ENCODE measurements at regions not wholly inside any gene's neighbourhood (a gene's known extent, or its start where the extent isn't known, plus 50 kb on each side); places are given as distances from the start of the nearest gene placed in this dataset.

DNA sequence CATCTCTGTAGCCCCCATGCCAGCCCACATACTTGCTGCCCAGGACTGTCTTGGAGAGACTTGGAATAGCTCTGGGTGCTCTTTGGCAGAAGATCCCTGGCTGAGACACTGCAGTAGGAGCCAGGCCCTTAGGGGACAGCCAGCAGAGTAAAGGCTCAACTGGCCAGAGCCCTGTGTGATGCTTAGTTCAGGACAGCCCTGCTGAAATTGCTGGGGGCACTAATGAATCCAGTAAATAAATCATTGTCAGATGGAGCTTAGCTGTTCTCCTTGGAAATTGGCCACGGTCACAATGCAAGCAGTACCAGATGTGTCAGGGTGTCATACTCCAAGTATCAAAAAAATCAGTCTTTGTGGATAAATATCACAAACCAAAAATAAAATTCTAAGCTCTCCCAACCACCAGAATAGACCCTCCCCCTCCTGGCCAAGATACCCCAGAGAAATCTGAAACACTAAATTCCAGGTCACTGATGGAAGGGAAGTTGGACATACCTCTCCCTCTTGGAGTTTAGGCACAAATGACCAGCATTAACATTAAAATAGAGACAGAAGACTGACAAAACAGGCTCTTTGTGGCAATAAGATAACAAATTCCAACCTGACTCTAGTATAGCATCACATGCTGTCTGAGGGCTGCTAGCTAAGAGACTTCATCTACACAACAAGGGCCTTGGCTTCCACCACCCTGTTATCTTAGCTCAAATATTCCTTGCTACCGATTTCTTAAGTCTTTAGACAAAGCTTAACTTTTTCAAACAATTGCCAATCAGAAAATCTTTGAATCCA lies 83.2 kb upstream of the DNAH14 start:
- Histone ChIP-seq H3K27me3 (ENCODE audit: control insufficient read depth, insufficient read depth, low read length) (no peaks in the 10 kb centered on the region), H3K4me1 (ENCODE audit: control insufficient read depth in 2 of 3, insufficient read depth in 2 of 3, low read depth in 1 of 3, low read length in 3 of 3) (no peaks in the 10 kb centered on the region), H3K36me3 (ENCODE audit: control insufficient read depth in 2 of 3, insufficient read depth in 3 of 3, low read length in 3 of 3) (no peaks in the 10 kb centered on the region), H3K4me3 (ENCODE audit: low read length in 3 of 3) (no peak overlapping the region), H3K9me3 (ENCODE audit: control insufficient read depth in 2 of 3, insufficient read depth in 1 of 3, low read length in 3 of 3) (peaks cover 0 to 8% (median 0%) of the 10 kb centered on the region in 3 donors), H3K27ac (ENCODE audit: low read depth in 2 of 2, low read length in 2 of 2) (no peak overlapping the region), H3K9ac (ENCODE audit: low read length in 3 of 3) (no peak overlapping the region)
- FAIRE-seq (no peak), DNase-seq (no peak)
- intact Hi-C loops (cut with DNase I), result no loop called here
- no peak for TF ChIP-seq CTCF (IDR thresholded peaks at IDR 0.05; ENCODE audit: borderline replicate concordance, extremely low read depth, insufficient read depth)

- no peak for FAIRE-seq
- DNase-seq, result no peak
- H3K36me3 ChIP-seq (ENCODE audit: control insufficient read depth in 2 of 3, insufficient read depth in 3 of 3, low read length in 3 of 3), result no peaks in the 10 kb centered on the region
- H3K9ac ChIP-seq (ENCODE audit: low read length in 3 of 3), result no peak overlapping the region
- H3K27me3 ChIP-seq (ENCODE audit: control insufficient read depth, insufficient read depth, low read length), result no peaks in the 10 kb centered on the region
- TF ChIP-seq CTCF (IDR thresholded peaks at IDR 0.05; ENCODE audit: borderline replicate concordance, extremely low read depth, insufficient read depth), result no peak
- intact Hi-C loops (cut with DNase I), result no loop called here
- H3K27ac ChIP-seq (ENCODE audit: low read depth in 2 of 2, low read length in 2 of 2), result no peak overlapping the region
- H3K4me1 ChIP-seq (ENCODE audit: control insufficient read depth in 2 of 3, insufficient read depth in 2 of 3, low read depth in 1 of 3, low read length in 3 of 3), result no peaks in the 10 kb centered on the region
- H3K4me3 ChIP-seq (ENCODE audit: low read length in 3 of 3), result no peak overlapping the region
- H3K9me3 ChIP-seq (ENCODE audit: control insufficient read depth in 2 of 3, insufficient read depth in 1 of 3, low read length in 3 of 3), result no peaks in the 10 kb centered on the region
These were observed 79.0 kb upstream of the DNAH14 start for GRCh38 chr1:224850446-224850845.

DNA sequence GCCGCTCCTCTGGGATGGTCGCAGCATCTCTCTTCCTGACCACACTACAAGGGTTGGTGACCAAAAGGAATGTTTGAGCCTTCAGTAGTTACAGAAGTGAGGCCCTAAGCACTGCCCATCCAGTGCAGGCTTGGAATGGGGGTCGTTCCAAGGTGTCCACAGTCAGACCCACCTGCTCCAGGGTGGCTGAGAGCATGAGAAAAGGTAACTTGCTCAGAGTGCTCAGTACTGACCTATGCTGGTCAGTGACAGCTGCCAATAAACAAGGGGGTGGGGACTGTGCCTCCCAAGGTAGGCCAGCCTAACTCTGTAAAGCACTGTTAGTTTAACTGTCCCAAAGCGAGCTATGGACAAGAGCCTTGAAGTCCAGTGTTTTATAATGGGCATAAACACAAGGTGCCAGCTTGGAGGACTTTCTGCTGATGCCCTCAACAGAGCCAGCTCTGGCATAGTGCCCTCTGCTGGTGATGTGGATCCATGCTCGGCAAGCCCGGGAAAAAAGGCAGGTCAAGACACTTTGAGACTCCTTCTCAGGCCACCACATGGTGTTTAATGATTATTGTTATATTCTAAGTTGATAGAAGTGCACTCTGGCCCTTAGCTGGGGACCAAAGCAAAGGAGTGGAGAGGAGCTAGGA lies 78.1 kb upstream of the DNAH14 start:
- Histone ChIP-seq H3K27ac (ENCODE audit: low read depth in 2 of 2, low read length in 2 of 2) (no peak overlapping the region), H3K9me3 (ENCODE audit: control insufficient read depth in 2 of 3, insufficient read depth in 1 of 3, low read length in 3 of 3) (no peaks in the 10 kb centered on the region), H3K36me3 (ENCODE audit: control insufficient read depth in 2 of 3, insufficient read depth in 3 of 3, low read length in 3 of 3) (no peaks in the 10 kb centered on the region), H3K9ac (ENCODE audit: low read length in 3 of 3) (no peak overlapping the region), H3K4me1 (ENCODE audit: control insufficient read depth in 2 of 3, insufficient read depth in 2 of 3, low read depth in 1 of 3, low read length in 3 of 3) (no peaks in the 10 kb centered on the region), H3K27me3 (ENCODE audit: control insufficient read depth, insufficient read depth, low read length) (no peaks in the 10 kb centered on the region), H3K4me3 (ENCODE audit: low read length in 3 of 3) (no peak overlapping the region)
- peak in 4 of 5 donors; percentile 56 to 68 (median 60) for DNase-seq
- FAIRE-seq, result no peak
- peak; percentile 53 for TF ChIP-seq CTCF (IDR thresholded peaks at IDR 0.05; ENCODE audit: borderline replicate concordance, extremely low read depth, insufficient read depth)
- intact Hi-C loops (cut with DNase I), result no loop called here

All from kidney (tissue), 13 donors.